22Rv1 (cell line): ENCODE measurements at regions not wholly inside any gene's neighbourhood (a gene's known extent, or its start where the extent isn't known, plus 50 kb on each side); places are given as distances from the start of the nearest gene placed in this dataset.
"Not testable (repeated sequence)": the region's sequence is repeated elsewhere in the genome, so short reads cannot be mapped to it uniquely, and the experiment has no call there.

Source experiments
- ZFX ChIP-seq: fragments of 450-650 bp; IDR thresholded peaks from 2 replicates; pipeline ENCODE4 v1.6.1; 2017; ENCODE audit warnings: antibody characterized with exemption, borderline replicate concordance
- TF ChIP-seq, protein P1 (sequence below): fragments of 450-650 bp; IDR thresholded peaks from 2 replicates; pipeline ENCODE4 v1.5.1; 2017; ENCODE audit warnings: mild to moderate bottlenecking

DNA sequence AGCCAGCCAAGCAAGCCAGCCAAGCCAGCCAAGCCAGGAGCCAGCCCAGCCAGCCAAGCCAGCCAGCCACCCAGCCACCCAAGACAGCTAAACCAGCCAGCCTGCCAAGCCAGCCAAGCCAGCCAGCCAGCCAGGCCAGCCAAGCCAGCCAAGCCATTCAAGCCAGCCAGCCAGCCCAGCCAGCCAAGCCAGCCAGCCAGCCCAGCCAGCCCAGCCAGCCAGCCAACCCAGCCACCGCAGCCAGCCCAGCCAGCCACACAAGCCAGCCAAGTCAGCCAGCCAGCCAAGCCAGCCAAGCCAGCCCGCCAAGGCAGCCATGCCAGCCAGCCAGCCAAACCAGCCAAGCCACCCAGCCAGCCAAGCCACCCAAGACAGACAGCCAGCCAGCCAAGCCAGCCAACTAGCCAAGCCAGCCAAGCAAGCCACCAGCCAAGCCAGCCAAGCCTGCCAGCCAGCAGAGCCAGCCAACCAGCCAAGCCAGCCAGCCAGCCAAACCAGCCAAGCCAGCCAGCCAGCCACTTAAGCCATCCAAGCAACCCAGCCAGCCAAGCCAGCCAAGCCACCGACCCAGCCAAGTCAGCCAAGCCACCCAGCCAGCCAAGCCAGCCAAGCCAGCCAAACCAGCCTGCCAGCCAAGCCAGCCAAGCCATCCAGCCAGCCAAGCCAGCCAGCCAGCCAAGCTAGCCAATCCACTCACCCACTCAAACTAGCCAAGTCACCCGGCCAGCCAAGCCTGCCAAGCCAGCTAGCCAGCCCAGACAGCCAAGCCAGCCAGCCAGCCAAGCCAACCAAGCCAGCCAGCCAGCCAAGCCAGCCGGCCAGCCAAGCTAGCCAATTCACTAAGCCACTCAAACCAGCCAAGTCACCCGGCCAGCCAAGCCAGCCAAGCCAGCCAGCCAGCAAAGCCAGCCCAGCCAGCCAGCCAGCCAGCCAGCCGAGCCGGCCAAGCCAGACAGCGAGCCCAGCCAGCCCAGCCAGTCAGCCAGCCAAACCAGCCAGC lies 328.8 kb upstream of the PLGLB2 start:
- TF ChIP-seq, protein P1, sequence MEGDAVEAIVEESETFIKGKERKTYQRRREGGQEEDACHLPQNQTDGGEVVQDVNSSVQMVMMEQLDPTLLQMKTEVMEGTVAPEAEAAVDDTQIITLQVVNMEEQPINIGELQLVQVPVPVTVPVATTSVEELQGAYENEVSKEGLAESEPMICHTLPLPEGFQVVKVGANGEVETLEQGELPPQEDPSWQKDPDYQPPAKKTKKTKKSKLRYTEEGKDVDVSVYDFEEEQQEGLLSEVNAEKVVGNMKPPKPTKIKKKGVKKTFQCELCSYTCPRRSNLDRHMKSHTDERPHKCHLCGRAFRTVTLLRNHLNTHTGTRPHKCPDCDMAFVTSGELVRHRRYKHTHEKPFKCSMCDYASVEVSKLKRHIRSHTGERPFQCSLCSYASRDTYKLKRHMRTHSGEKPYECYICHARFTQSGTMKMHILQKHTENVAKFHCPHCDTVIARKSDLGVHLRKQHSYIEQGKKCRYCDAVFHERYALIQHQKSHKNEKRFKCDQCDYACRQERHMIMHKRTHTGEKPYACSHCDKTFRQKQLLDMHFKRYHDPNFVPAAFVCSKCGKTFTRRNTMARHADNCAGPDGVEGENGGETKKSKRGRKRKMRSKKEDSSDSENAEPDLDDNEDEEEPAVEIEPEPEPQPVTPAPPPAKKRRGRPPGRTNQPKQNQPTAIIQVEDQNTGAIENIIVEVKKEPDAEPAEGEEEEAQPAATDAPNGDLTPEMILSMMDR = not testable (repeated sequence)
- TF ChIP-seq ZFX = not testable (repeated sequence)
